ENCODE measurements at regions not wholly inside any gene's neighbourhood (a gene's known extent, or its start where the extent isn't known, plus 50 kb on each side); places are given as distances from the start of the nearest gene placed in this dataset.

- ChIA-PET CTCF (no interaction called here), POLR2A (no interaction called here)
- TF ChIP-seq JUN (CRISPR knock-in tag; IDR thresholded peaks at IDR 0.05) = no peak
- no peak for TF ChIP-seq TCF7 (CRISPR knock-in tag; IDR thresholded peaks at IDR 0.05; ENCODE audit: low read depth)
- TF ChIP-seq ZNF121 (CRISPR knock-in tag; IDR thresholded peaks at IDR 0.05) = no peak
- no peak for TF ChIP-seq E2F5 (CRISPR knock-in tag; IDR thresholded peaks at IDR 0.05)
- no peak for TF ChIP-seq USF2 (CRISPR knock-in tag; IDR thresholded peaks at IDR 0.05)
- TF ChIP-seq, protein P1, sequence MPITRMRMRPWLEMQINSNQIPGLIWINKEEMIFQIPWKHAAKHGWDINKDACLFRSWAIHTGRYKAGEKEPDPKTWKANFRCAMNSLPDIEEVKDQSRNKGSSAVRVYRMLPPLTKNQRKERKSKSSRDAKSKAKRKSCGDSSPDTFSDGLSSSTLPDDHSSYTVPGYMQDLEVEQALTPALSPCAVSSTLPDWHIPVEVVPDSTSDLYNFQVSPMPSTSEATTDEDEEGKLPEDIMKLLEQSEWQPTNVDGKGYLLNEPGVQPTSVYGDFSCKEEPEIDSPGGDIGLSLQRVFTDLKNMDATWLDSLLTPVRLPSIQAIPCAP (CRISPR knock-in tag; IDR thresholded peaks at IDR 0.05) = no peak
- TF ChIP-seq ESRRA (CRISPR knock-in tag; IDR thresholded peaks at IDR 0.05; ENCODE audit: borderline replicate concordance) = no peak
- TF ChIP-seq MXD4 (CRISPR knock-in tag; IDR thresholded peaks at IDR 0.05; ENCODE audit: borderline replicate concordance) = no peak
- TF ChIP-seq, protein P2, sequence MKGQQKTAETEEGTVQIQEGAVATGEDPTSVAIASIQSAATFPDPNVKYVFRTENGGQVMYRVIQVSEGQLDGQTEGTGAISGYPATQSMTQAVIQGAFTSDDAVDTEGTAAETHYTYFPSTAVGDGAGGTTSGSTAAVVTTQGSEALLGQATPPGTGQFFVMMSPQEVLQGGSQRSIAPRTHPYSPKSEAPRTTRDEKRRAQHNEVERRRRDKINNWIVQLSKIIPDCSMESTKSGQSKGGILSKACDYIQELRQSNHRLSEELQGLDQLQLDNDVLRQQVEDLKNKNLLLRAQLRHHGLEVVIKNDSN (CRISPR knock-in tag; IDR thresholded peaks at IDR 0.05) = no peak
- no peak for TF ChIP-seq PRDM15 (CRISPR knock-in tag; IDR thresholded peaks at IDR 0.05)
- no peak for TF ChIP-seq E2F1 (CRISPR knock-in tag; IDR thresholded peaks at IDR 0.05)
- no peak for TF ChIP-seq NFYB (CRISPR knock-in tag; conservative IDR thresholded peaks at IDR 0.05; ENCODE audit: low read depth)
- no peak for TF ChIP-seq ZNF317 (CRISPR knock-in tag; IDR thresholded peaks at IDR 0.05; ENCODE audit: borderline replicate concordance, low read depth)
- TF ChIP-seq, protein P3, sequence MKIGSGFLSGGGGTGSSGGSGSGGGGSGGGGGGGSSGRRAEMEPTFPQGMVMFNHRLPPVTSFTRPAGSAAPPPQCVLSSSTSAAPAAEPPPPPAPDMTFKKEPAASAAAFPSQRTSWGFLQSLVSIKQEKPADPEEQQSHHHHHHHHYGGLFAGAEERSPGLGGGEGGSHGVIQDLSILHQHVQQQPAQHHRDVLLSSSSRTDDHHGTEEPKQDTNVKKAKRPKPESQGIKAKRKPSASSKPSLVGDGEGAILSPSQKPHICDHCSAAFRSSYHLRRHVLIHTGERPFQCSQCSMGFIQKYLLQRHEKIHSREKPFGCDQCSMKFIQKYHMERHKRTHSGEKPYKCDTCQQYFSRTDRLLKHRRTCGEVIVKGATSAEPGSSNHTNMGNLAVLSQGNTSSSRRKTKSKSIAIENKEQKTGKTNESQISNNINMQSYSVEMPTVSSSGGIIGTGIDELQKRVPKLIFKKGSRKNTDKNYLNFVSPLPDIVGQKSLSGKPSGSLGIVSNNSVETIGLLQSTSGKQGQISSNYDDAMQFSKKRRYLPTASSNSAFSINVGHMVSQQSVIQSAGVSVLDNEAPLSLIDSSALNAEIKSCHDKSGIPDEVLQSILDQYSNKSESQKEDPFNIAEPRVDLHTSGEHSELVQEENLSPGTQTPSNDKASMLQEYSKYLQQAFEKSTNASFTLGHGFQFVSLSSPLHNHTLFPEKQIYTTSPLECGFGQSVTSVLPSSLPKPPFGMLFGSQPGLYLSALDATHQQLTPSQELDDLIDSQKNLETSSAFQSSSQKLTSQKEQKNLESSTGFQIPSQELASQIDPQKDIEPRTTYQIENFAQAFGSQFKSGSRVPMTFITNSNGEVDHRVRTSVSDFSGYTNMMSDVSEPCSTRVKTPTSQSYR (CRISPR knock-in tag; IDR thresholded peaks at IDR 0.05) = no peak
- no peak for TF ChIP-seq FOXK1 (CRISPR knock-in tag; IDR thresholded peaks at IDR 0.05)
- no peak for TF ChIP-seq HMGA2 (CRISPR knock-in tag; IDR thresholded peaks at IDR 0.05)
- TF ChIP-seq SMAD3 (CRISPR knock-in tag; IDR thresholded peaks at IDR 0.05; ENCODE audit: borderline replicate concordance) = no peak
- peaks cover 2% of the 10 kb centered on the region; the same call in 1 of the 2 replicates for H3K9me3 Mint-ChIP-seq
- H3K4me1 Mint-ChIP-seq = peaks cover 26% of the 10 kb centered on the region
- H3K27ac Mint-ChIP-seq = no peak overlapping the region
- DNase-seq (ENCODE audit: low spot score) (no peak), ATAC-seq (no peak)
- H3K27me3 Mint-ChIP-seq (ENCODE audit: low read depth) = no peaks in the 10 kb centered on the region
- no peaks in the 10 kb centered on the region for H3K36me3 Mint-ChIP-seq
- no peak overlapping the region for H3K4me3 Mint-ChIP-seq
These were observed 60.9 kb upstream of the PEX5L start for GRCh38 chr3:180097626-180098025.

All from WTC11 (cell line).